ENCODE measurements at regions not wholly inside any gene's neighbourhood (a gene's known extent, or its start where the extent isn't known, plus 50 kb on each side); places are given as distances from the start of the nearest gene placed in this dataset.

DNA sequence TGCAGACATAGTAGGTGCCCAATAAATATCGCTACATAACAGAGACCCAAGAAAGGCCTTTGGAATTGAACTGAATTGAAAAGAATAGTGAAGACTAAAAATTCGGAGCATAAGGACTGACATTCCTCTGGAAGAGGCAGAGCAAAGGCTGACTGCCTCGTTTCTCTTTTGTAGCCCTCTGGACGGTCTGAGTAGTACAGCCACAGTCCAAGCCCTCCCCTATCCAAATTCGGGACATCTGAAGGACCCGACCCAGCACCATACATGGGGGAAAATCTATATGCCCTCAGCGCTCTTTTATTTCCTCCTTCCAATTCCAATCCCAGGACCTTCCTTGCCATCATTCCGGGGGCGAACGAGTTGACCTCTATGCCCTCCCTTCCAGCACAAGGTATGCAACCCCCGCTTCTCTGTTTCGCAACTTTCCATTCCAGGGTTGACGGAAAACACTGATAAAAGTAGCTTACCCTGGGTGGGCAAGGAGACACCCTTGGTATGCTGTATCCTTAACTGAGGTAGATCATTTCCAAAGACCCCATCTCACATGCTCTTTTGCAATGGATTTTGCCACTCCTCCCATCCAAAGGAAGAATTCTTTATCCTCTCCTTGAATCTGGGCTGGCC, 127.4 kb upstream of the MAP1LC3B2 start:
- TF ChIP-seq, protein P1, sequence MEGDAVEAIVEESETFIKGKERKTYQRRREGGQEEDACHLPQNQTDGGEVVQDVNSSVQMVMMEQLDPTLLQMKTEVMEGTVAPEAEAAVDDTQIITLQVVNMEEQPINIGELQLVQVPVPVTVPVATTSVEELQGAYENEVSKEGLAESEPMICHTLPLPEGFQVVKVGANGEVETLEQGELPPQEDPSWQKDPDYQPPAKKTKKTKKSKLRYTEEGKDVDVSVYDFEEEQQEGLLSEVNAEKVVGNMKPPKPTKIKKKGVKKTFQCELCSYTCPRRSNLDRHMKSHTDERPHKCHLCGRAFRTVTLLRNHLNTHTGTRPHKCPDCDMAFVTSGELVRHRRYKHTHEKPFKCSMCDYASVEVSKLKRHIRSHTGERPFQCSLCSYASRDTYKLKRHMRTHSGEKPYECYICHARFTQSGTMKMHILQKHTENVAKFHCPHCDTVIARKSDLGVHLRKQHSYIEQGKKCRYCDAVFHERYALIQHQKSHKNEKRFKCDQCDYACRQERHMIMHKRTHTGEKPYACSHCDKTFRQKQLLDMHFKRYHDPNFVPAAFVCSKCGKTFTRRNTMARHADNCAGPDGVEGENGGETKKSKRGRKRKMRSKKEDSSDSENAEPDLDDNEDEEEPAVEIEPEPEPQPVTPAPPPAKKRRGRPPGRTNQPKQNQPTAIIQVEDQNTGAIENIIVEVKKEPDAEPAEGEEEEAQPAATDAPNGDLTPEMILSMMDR (IDR thresholded peaks at IDR 0.05; ENCODE audit: control extremely low read depth, extremely low read depth, low read depth, missing control alignments): no peak
- ChIA-PET CTCF (no interaction called here), POLR2A (no interaction called here)
- DNase-seq (ENCODE audit: extremely low spot score): no peak

DNA sequence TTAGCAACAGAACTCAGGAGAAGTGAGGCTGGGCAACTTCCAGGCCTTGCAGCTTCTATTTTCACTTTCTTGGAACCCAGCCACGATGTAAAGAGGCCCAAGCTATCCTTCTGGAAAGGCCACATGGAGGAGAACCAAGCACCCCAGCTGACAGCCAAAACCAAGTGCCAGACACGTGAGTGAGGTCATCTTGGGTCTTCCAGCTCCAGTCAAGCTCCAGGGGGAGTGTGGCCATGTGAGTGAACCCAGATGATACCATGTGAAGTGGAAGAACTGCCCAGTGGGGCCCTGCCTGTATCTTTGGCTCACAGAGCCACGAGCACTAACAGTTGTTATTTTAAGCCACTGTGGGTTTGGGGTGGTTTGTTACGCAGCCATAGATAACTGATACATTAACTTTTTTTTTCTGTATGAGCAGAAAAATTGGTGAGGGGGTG, 126.8 kb upstream of the MAP1LC3B2 start:
- TF ChIP-seq, protein P1 (IDR thresholded peaks at IDR 0.05; ENCODE audit: control extremely low read depth, extremely low read depth, low read depth, missing control alignments): no peak
- ChIA-PET CTCF (no interaction called here), POLR2A (no interaction called here)
- no peak for DNase-seq (ENCODE audit: extremely low spot score)

DNA sequence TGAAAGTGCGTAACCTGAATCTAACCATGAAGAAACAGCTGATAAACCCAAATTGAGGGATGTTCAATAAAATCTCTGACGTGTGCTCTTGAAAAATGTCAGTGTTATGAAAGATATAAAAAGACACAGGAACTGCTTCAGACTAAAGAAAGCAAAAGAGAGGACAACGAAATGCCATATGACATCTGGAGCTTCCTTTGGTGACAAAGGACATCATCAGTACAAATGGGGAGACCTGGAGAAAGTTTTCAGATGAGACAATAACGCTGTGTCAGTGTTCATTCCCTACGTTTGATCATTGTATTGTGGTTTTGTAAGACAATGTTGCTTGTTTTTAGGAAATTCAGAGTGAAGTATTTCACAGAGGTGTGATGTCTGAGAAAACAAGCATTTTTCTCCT, 125.9 kb upstream of the MAP1LC3B2 start:
- POLR2A ChIA-PET: no interaction called here

DNA sequence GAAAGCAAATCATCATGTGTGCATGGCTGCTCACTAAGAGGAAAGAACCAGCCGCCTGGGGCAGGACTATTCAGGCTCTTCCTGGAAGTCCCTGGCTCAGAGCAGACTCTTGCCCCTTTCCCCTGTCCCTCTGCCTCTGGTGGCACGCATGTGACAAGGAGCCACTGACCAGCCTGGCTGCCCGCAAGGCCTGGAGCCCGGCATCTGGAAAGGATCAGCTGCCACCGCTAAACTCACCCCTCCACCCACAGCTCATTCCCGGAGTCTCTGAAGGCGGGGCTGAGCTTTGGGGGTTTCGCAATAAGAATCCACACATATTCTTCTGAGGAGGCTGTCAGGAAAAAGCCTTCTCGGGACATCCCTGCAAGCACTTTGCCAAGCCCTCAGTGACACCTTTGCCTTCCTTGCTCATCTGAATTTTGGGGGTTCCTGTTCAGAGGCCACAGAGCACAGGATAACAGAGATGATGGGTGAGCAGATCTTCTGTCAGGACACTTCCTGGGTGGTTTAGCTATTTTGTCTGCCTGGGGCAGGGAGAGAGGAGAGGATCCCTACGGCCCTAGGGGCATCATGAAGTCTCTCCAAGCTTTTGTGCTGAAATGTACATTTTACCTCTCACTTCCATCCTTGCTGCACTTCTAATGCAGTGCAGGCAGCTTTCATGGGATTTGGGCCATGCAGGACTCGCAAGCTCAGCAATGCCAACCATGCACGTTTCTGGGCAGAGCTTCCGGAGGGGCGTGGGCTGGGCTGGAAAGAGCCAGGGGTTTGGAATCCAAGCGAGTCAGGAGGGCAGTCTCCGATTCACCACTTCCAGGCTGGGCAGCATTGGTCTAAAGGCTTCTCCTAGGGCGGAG, 124.8 kb upstream of the MAP1LC3B2 start:
- DNase-seq (ENCODE audit: extremely low spot score): no peak

More for the DNA sequence above, 125.9 kb upstream of the MAP1LC3B2 start:
- TF ChIP-seq, protein P1 (IDR thresholded peaks at IDR 0.05; ENCODE audit: control extremely low read depth, extremely low read depth, low read depth, missing control alignments): no peak
- CTCF ChIA-PET: interaction anchor here (1.3 kb wide), 1 partner anchor 37 kb away, joined by 3 read pairs; no protein-coding TSS in a partner anchor
- no peak for DNase-seq (ENCODE audit: extremely low spot score)

DNA sequence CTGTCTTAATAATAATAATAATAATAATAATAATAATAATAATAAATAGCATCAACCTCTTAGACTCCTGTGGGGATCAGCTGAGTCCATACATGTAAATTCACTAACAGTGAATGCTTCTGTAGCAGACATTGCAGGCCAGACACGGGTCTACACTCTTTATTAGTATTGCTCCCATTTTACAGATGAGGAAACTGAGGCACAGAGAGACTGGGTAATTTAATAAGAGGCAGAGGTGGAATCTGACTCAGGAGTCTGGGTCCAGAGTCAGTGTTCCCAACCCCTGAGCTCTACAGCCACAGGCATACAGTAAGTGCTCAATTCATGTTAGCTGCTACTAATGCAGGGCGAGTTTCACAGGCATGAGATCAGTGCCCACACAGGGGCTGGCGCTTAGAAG, 123.2 kb upstream of the MAP1LC3B2 start:
- no peak for DNase-seq (ENCODE audit: extremely low spot score)
- ChIA-PET POLR2A (no interaction called here), CTCF (interaction anchor here (0.9 kb wide), 1 partner anchor 13 kb away, joined by 3 read pairs; no protein-coding TSS in a partner anchor)
- TF ChIP-seq, protein P1 (IDR thresholded peaks at IDR 0.05; ENCODE audit: control extremely low read depth, extremely low read depth, low read depth, missing control alignments): no peak

More for the DNA sequence above, 124.8 kb upstream of the MAP1LC3B2 start:
- TF ChIP-seq, protein P1 (IDR thresholded peaks at IDR 0.05; ENCODE audit: control extremely low read depth, extremely low read depth, low read depth, missing control alignments): no peak
- ChIA-PET POLR2A (no interaction called here), CTCF (interaction anchor here (1.1 to 1.2 kb wide), 2 partner anchors 9 to 169 kb away, joined by 3 to 4 read pairs; no protein-coding TSS in a partner anchor)

DNA sequence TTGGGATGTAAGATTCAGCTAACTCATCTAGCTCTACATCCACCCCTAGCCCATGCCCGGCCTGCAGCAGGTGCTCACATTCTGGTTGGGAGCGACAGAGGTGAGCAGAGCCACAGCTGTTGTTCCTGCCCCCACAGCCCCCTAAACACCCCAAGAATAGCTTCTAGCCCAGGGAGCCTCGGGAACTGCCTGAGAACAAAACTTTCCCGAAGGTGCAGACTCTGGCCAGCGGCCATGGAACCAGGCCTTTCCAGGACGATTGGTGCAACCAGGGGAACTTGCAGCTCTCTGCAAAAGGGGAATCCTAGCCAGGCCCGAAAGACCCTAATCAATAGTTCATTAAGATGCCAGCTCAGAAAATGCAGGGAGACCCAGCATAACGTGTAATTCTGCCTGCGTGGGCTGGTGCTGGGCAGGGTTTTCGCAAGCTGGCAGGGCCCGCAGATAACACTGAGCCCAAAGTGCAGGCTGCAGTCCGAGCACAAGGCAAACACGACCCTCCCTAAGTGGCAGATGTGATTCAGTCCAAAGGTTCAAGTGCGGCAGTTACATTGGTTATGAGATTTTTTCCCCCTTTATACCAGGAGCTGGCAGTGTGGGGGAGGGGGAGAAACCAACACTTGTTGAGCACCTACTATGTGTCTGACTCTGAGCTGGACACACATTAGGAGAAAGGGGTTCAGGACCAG, 122.5 kb upstream of the MAP1LC3B2 start:
- TF ChIP-seq, protein P1 (IDR thresholded peaks at IDR 0.05; ENCODE audit: control extremely low read depth, extremely low read depth, low read depth, missing control alignments): no peak
- DNase-seq (ENCODE audit: extremely low spot score): no peak
- POLR2A ChIA-PET: no interaction called here
- CTCF ChIA-PET: interaction anchor here (0.9 kb wide), 1 partner anchor 12 kb away, joined by 3 read pairs; no protein-coding TSS in a partner anchor

Data from GM10248 (cell line).